SK-N-MC (cell line): ENCODE measurements at regions not wholly inside any gene's neighbourhood (a gene's known extent, or its start where the extent isn't known, plus 50 kb on each side); places are given as distances from the start of the nearest gene placed in this dataset.

Source experiments
- EZH2 ChIP-seq: fragments of 200-600 bp; sonication (generic); IDR thresholded peaks from one replicate; pipeline ENCODE4 v1.6.1; 2017; ENCODE audit warnings: antibody characterized with exemption
- POLR2AphosphoS5 ChIP-seq: IDR thresholded peaks from 2 replicates; pipeline ENCODE4 v1.6.1; 2012; ENCODE audit warnings: mild to moderate bottlenecking, low read depth, low read length, borderline replicate concordance

- TF ChIP-seq EZH2: no peak
- no peak for TF ChIP-seq POLR2AphosphoS5
Observed at GRCh38 chr18:8469544-8470130, 139.6 kb upstream of the RAB12 start.
